Suprapubic skin (tissue), 4 donors: ENCODE measurements at regions not wholly inside any gene's neighbourhood (a gene's known extent, or its start where the extent isn't known, plus 50 kb on each side); places are given as distances from the start of the nearest gene placed in this dataset.

ENCODE experiments used
- DNase-seq, 2 donors: peaks; one replicate each; pipeline ENCODE4 v3.0.0-alpha.2; 2019; ENCODE audit warnings: low spot score in 2 of 2
- H3K27ac ChIP-seq: fragments of 200-600 bp; sonication (generic); one replicate; pipeline ENCODE4 v1.5.1; 2019
- H3K27me3 ChIP-seq: fragments of 200-600 bp; sonication (generic); one replicate; pipeline ENCODE4 v1.5.1; 2019
- H3K36me3 ChIP-seq: fragments of 200-600 bp; sonication (generic); one replicate; pipeline ENCODE4 v1.5.1; 2019
- H3K4me1 ChIP-seq: fragments of 200-600 bp; sonication (generic); one replicate; pipeline ENCODE4 v1.5.1; 2019
- H3K4me3 ChIP-seq: fragments of 200-600 bp; sonication (generic); one replicate; pipeline ENCODE4 v1.5.1; 2019; ENCODE audit warnings: mild to moderate bottlenecking
- H3K9me3 ChIP-seq: fragments of 200-600 bp; sonication (generic); one replicate; pipeline ENCODE4 v1.5.1; 2019
- CTCF ChIP-seq, 2 donors: fragments of 200-600 bp in 1 of 2; fragments of 450-650 bp in 1 of 2; sonication (generic) in 1 of 2; IDR thresholded peaks; one replicate each; pipeline ENCODE4 v1.5.1; 2016 to 2019; ENCODE audit warnings: antibody characterized with exemption in 2 of 2, mild to moderate bottlenecking in 1 of 2, moderate library complexity in 1 of 2
- EP300 ChIP-seq: sonication (generic); formaldehyde crosslinking; IDR thresholded peaks from one replicate; pipeline ENCODE4 v1.6.1; 2017; ENCODE audit warnings: antibody characterized with exemption
- POLR2A ChIP-seq, 2 donors: fragments of 450-650 bp; IDR thresholded peaks; one replicate each; pipeline ENCODE4 v1.6.1; 2017; ENCODE audit warnings: antibody characterized with exemption in 2 of 2, mild to moderate bottlenecking in 2 of 2, moderate library complexity in 2 of 2
- POLR2AphosphoS5 ChIP-seq, 3 donors: sonication (generic); formaldehyde crosslinking; IDR thresholded peaks; one replicate each; pipeline ENCODE4 v1.6.1; 2017; ENCODE audit warnings: antibody characterized with exemption in 3 of 3
- WGBS: methylation state at CpG from one replicate; pipeline ENCODE4 v1.1.5; 2018; 5-methylcytosine and 5-hydroxymethylcytosine counted together

- Histone ChIP-seq H3K27me3 (no peaks in the 10 kb centered on the region), H3K36me3 (no peaks in the 10 kb centered on the region), H3K4me1 (no peaks in the 10 kb centered on the region), H3K4me3 (no peak overlapping the region), H3K9me3 (no peaks in the 10 kb centered on the region), H3K27ac (no peak overlapping the region)
- TF ChIP-seq CTCF (IDR thresholded peaks at IDR 0.05) = no peak
- TF ChIP-seq POLR2AphosphoS5 (IDR thresholded peaks at IDR 0.05) = no peak
- no peak for TF ChIP-seq EP300
- no peak for TF ChIP-seq POLR2A (IDR thresholded peaks at IDR 0.05)
- no peak for DNase-seq
- WGBS = 73% methylated on average over 1 of the region's 1 CpG
Measured at GRCh38 chrX:63506320-63506719, 155.2 kb upstream of the SPIN4 start.

- TF ChIP-seq EP300 = no peak
- TF ChIP-seq POLR2AphosphoS5 (IDR thresholded peaks at IDR 0.05) = no peak
- TF ChIP-seq CTCF (IDR thresholded peaks at IDR 0.05) = no peak
- no peak for TF ChIP-seq POLR2A (IDR thresholded peaks at IDR 0.05)
Measured at GRCh38 chrX:63503541-63503940, 152.4 kb upstream of the SPIN4 start.

GRCh38 chrX:63488546-63489373 lies 137.6 kb upstream of the SPIN4 start:
- 65% methylated on average over 4 of the region's 4 CpGs for WGBS
- TF ChIP-seq POLR2A (IDR thresholded peaks at IDR 0.05) (no peak), EP300 (no peak), CTCF (IDR thresholded peaks at IDR 0.05) (no peak), POLR2AphosphoS5 (IDR thresholded peaks at IDR 0.05) (no peak)
- DNase-seq = no peak
- Histone ChIP-seq H3K4me3 (no peak overlapping the region), H3K27me3 (no peaks in the 10 kb centered on the region), H3K36me3 (no peaks in the 10 kb centered on the region), H3K9me3 (no peaks in the 10 kb centered on the region), H3K4me1 (no peaks in the 10 kb centered on the region), H3K27ac (no peak overlapping the region)

More at GRCh38 chrX:63503541-63503940, 152.4 kb upstream of the SPIN4 start:
- WGBS = 10% methylated on average over 1 of the region's 1 CpG
- Histone ChIP-seq H3K9me3 (no peaks in the 10 kb centered on the region), H3K27me3 (no peaks in the 10 kb centered on the region), H3K4me1 (no peaks in the 10 kb centered on the region), H3K27ac (no peak overlapping the region), H3K4me3 (no peak overlapping the region), H3K36me3 (no peaks in the 10 kb centered on the region)
- no peak for DNase-seq

GRCh38 chrX:63475200-63475599 lies 124.1 kb upstream of the SPIN4 start:
- H3K36me3 ChIP-seq = peaks cover 2% of the 10 kb centered on the region
- DNase-seq = no peak
- H3K27ac ChIP-seq = no peak overlapping the region
- no peaks in the 10 kb centered on the region for H3K9me3 ChIP-seq
- H3K4me1 ChIP-seq = no peaks in the 10 kb centered on the region
- H3K27me3 ChIP-seq = no peaks in the 10 kb centered on the region
- TF ChIP-seq EP300 (no peak), POLR2A (IDR thresholded peaks at IDR 0.05) (no peak), CTCF (IDR thresholded peaks at IDR 0.05) (no peak), POLR2AphosphoS5 (IDR thresholded peaks at IDR 0.05) (no peak)
- H3K4me3 ChIP-seq = no peak overlapping the region
- 92% methylated on average over 1 of the region's 1 CpG for whole genome bisulfite sequencing

- 74% methylated on average over 1 of the region's 1 CpG for WGBS
- H3K4me1 ChIP-seq = no peaks in the 10 kb centered on the region
- H3K27me3 ChIP-seq = no peaks in the 10 kb centered on the region
- no peaks in the 10 kb centered on the region for H3K36me3 ChIP-seq
- DNase-seq = no peak
- H3K4me3 ChIP-seq = no peak overlapping the region
- no peak for TF ChIP-seq POLR2AphosphoS5 (IDR thresholded peaks at IDR 0.05)
- no peaks in the 10 kb centered on the region for H3K9me3 ChIP-seq
- H3K27ac ChIP-seq = no peak overlapping the region
Measured at GRCh38 chrX:63471004-63471403, 119.9 kb upstream of the SPIN4 start.
